ENCODE measurements at regions not wholly inside any gene's neighbourhood (a gene's known extent, or its start where the extent isn't known, plus 50 kb on each side); places are given as distances from the start of the nearest gene placed in this dataset.

- Histone ChIP-seq H2AFZ (ENCODE audit: low read depth, low read length) (no peak overlapping the region), H3K9me3 (replicated peaks; ENCODE audit: control insufficient read depth, insufficient read depth, low read depth, low read length) (no peaks in the 10 kb centered on the region), H3K4me2 (ENCODE audit: insufficient read depth, low read length) (no peak overlapping the region), H3K27ac (ENCODE audit: extremely low read depth, low read depth, low read length) (no peak overlapping the region), H3K27me3 (ENCODE audit: control insufficient read depth in 2 of 2, insufficient read depth in 2 of 2, low read length in 2 of 2) (no peaks in the 10 kb centered on the region), H3K36me3 (ENCODE audit: control insufficient read depth, insufficient read depth, low read length) (no peaks in the 10 kb centered on the region), H3K79me2 (ENCODE audit: control insufficient read depth, insufficient read depth, low read length) (no peaks in the 10 kb centered on the region), H3K4me3 (no peak overlapping the region), H3K4me1 (replicated peaks in 1 of 2; ENCODE audit: control insufficient read depth in 2 of 2, insufficient read depth in 2 of 2, low read length in 2 of 2) (no peaks in the 10 kb centered on the region), H4K20me1 (replicated peaks; ENCODE audit: control insufficient read depth, insufficient read depth, low read length) (no peaks in the 10 kb centered on the region), H3K9me1 (ENCODE audit: control insufficient read depth, insufficient read depth, low read length) (no peaks in the 10 kb centered on the region), H3K9ac (ENCODE audit: insufficient read depth in 1 of 2, low read depth in 2 of 2, low read length in 2 of 2) (no peak overlapping the region)
- ChIA-PET CTCF (ENCODE audit: low intra/inter-chr PET ratio) (no interaction called here), POLR2A (no interaction called here)
- no TSS peak for BruUV-seq (replicated peaks)
- in situ Hi-C loops (cut with MboI), result no loop called here
- FAIRE-seq (no peak), ATAC-seq (no peak), DNase-seq (ENCODE audit: extremely low read depth in 1 of 4, low spot score in 3 of 4) (no peak)
- intact Hi-C loops (cut with micrococcal nuclease), result no loop called here
- 6% methylated on average over 2 of the region's 2 CpGs for WGBS (ENCODE audit: insufficient coverage, low coverage, missing lambda C conversion rate)
- TF ChIP-seq ZNF212 (CRISPR knock-in tag; IDR thresholded peaks at IDR 0.05) (no peak), BDP1 (IDR thresholded peaks at IDR 0.05; ENCODE audit: insufficient read depth, insufficient read length) (no peak), STAT5B (CRISPR knock-in tag; IDR thresholded peaks at IDR 0.05) (no peak), NFXL1 (CRISPR knock-in tag; IDR thresholded peaks at IDR 0.05) (no peak), IFI16 (CRISPR knock-in tag; IDR thresholded peaks at IDR 0.05) (no peak), ZNF766 (CRISPR knock-in tag; conservative IDR thresholded peaks at IDR 0.05) (no peak), ZNF23 (CRISPR knock-in tag; IDR thresholded peaks at IDR 0.05) (no peak), ZNF785 (CRISPR knock-in tag; IDR thresholded peaks at IDR 0.05) (no peak), RREB1 (CRISPR knock-in tag; IDR thresholded peaks at IDR 0.05) (no peak), BCL6 (CRISPR knock-in tag; IDR thresholded peaks at IDR 0.05) (no peak), PHF20 (IDR thresholded peaks at IDR 0.05; ENCODE audit: partially characterized antibody) (no peak), TSC22D4 (tag; IDR thresholded peaks at IDR 0.05) (no peak), XRCC3 (IDR thresholded peaks at IDR 0.05) (no peak), ZNF12 (CRISPR knock-in tag; IDR thresholded peaks at IDR 0.05) (no peak), SRSF1 (IDR thresholded peaks at IDR 0.05; ENCODE audit: low read depth, low read length) (no peak)
- TF ChIP-seq, protein P1, sequence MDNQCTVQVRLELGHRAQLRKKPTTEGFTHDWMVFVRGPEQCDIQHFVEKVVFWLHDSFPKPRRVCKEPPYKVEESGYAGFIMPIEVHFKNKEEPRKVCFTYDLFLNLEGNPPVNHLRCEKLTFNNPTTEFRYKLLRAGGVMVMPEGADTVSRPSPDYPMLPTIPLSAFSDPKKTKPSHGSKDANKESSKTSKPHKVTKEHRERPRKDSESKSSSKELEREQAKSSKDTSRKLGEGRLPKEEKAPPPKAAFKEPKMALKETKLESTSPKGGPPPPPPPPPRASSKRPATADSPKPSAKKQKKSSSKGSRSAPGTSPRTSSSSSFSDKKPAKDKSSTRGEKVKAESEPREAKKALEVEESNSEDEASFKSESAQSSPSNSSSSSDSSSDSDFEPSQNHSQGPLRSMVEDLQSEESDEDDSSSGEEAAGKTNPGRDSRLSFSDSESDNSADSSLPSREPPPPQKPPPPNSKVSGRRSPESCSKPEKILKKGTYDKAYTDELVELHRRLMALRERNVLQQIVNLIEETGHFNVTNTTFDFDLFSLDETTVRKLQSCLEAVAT (IDR thresholded peaks at IDR 0.05), result no peak
Observed at GRCh38 chr3:189466004-189466403, 165.2 kb upstream of the TP63 start.

Measured in K562 (cell line).